ENCODE measurements at regions not wholly inside any gene's neighbourhood (a gene's known extent, or its start where the extent isn't known, plus 50 kb on each side); places are given as distances from the start of the nearest gene placed in this dataset.

DNA sequence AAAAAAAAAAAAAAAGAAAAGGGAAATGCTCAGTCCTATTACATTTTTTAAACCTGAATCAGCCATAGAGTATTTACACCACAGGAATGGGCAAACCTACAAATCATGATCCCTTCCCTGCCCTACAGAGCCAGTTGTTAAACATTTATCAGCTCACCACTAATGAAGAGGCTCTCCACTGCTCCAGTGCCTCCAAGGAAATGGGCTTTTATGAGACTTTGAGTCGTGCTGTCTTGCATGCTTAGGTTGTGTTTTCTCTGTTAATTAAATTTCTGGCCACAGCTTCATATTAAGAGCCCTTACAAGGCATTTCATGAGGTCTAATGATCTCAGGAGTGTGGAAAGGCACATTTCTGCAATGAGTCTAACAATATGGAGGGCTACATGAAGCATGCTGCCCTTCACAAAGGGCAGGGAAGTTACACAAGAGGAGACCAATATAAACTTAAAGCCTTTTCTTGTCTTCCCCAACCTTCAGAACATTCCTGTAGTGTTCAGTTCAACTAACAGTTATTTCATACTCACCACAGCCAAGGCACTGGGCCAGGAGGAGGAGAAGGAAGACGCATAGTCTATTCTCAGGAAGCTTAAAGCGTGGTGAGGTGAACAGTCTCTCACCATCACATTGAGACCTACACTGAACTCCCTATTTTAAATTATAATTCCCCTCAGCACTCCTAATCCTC, 140.1 kb upstream of the ABCA1 start:
- ChIA-PET CTCF (ENCODE audit: unreplicated experiment) (no interaction called here), POLR2A (interaction anchor here (0.7 to 0.8 kb wide), 3 partner anchors 9 to 404 kb away, joined by 3 to 4 read pairs (median 3); no protein-coding TSS in a partner anchor)
- no peak overlapping the region for H3K27ac ChIP-seq (ENCODE audit: low read depth, low read length, poor library complexity, severe bottlenecking)
- no peak for DNase-seq (ENCODE audit: low spot score)
- no peaks in the 10 kb centered on the region for H4K20me1 ChIP-seq (ENCODE audit: insufficient read depth, low read length)
- no peaks in the 10 kb centered on the region for H3K9me3 ChIP-seq (ENCODE audit: low read length)
- intact Hi-C loops (cut with micrococcal nuclease; ENCODE audit: unreplicated experiment): no loop called here
- peaks cover 15% of the 10 kb centered on the region for H3K4me1 ChIP-seq (ENCODE audit: insufficient read depth, low read length, poor library complexity, severe bottlenecking)
- no peak overlapping the region for H3K4me2 ChIP-seq (ENCODE audit: low read length)
- BruUV-seq (replicated peaks): no TSS peak
- no peak overlapping the region for H2AFZ ChIP-seq (ENCODE audit: low read length)
- H3K36me3 ChIP-seq (ENCODE audit: insufficient read depth, low read length): no peaks in the 10 kb centered on the region
- H3K4me3 ChIP-seq (ENCODE audit: low read depth, low read length, poor library complexity, severe bottlenecking): no peak overlapping the region
- no peaks in the 10 kb centered on the region for H3K79me2 ChIP-seq (ENCODE audit: insufficient read depth, low read depth, low read length)
- TF ChIP-seq CTCF (conservative IDR thresholded peaks at IDR 0.05; ENCODE audit: low read length) (no peak), EZH2phosphoT487 (IDR thresholded peaks at IDR 0.05; ENCODE audit: borderline replicate concordance, low read depth, low read length) (no peak)
- H3K9me2 ChIP-seq (ENCODE audit: insufficient read depth, low read length): no peaks in the 10 kb centered on the region

GRCh38 chr9:105069285-105069684, 141.3 kb upstream of the ABCA1 start:
- Histone ChIP-seq H2AFZ (ENCODE audit: low read length) (no peak overlapping the region), H3K9me2 (ENCODE audit: insufficient read depth, low read length) (no peaks in the 10 kb centered on the region), H3K4me1 (ENCODE audit: insufficient read depth, low read length, poor library complexity, severe bottlenecking) (peaks cover 7% of the 10 kb centered on the region), H3K79me2 (ENCODE audit: insufficient read depth, low read depth, low read length) (no peaks in the 10 kb centered on the region), H3K4me3 (ENCODE audit: low read depth, low read length, poor library complexity, severe bottlenecking) (no peak overlapping the region), H4K20me1 (ENCODE audit: insufficient read depth, low read length) (no peaks in the 10 kb centered on the region), H3K27ac (ENCODE audit: low read depth, low read length, poor library complexity, severe bottlenecking) (no peak overlapping the region), H3K4me2 (ENCODE audit: low read length) (no peak overlapping the region), H3K9me3 (ENCODE audit: low read length) (no peaks in the 10 kb centered on the region), H3K36me3 (ENCODE audit: insufficient read depth, low read length) (no peaks in the 10 kb centered on the region)
- DNase-seq (ENCODE audit: low spot score): no peak
- BruUV-seq (replicated peaks): no TSS peak
- TF ChIP-seq CTCF (conservative IDR thresholded peaks at IDR 0.05; ENCODE audit: low read length): no peak
- no peak for TF ChIP-seq EZH2phosphoT487 (IDR thresholded peaks at IDR 0.05; ENCODE audit: borderline replicate concordance, low read depth, low read length)
- ChIA-PET POLR2A (no interaction called here), CTCF (ENCODE audit: unreplicated experiment) (no interaction called here)
- intact Hi-C loops (cut with micrococcal nuclease; ENCODE audit: unreplicated experiment): no loop called here

GRCh38 chr9:105069696-105070095, 141.7 kb upstream of the ABCA1 start:
- ChIA-PET POLR2A (no interaction called here), CTCF (ENCODE audit: unreplicated experiment) (no interaction called here)
- H3K4me1 ChIP-seq (ENCODE audit: insufficient read depth, low read length, poor library complexity, severe bottlenecking): peaks cover 3% of the 10 kb centered on the region
- H3K36me3 ChIP-seq (ENCODE audit: insufficient read depth, low read length): no peaks in the 10 kb centered on the region
- BruUV-seq (replicated peaks): no TSS peak
- H3K9me2 ChIP-seq (ENCODE audit: insufficient read depth, low read length): no peaks in the 10 kb centered on the region
- intact Hi-C loops (cut with micrococcal nuclease; ENCODE audit: unreplicated experiment): no loop called here
- no peak for TF ChIP-seq CTCF (conservative IDR thresholded peaks at IDR 0.05; ENCODE audit: low read length)
- DNase-seq (ENCODE audit: low spot score): no peak
- no peak overlapping the region for H3K4me2 ChIP-seq (ENCODE audit: low read length)
- no peaks in the 10 kb centered on the region for H3K9me3 ChIP-seq (ENCODE audit: low read length)
- no peaks in the 10 kb centered on the region for H3K79me2 ChIP-seq (ENCODE audit: insufficient read depth, low read depth, low read length)
- H4K20me1 ChIP-seq (ENCODE audit: insufficient read depth, low read length): no peaks in the 10 kb centered on the region
- no peak overlapping the region for H3K27ac ChIP-seq (ENCODE audit: low read depth, low read length, poor library complexity, severe bottlenecking)
- H2AFZ ChIP-seq (ENCODE audit: low read length): no peak overlapping the region
- H3K4me3 ChIP-seq (ENCODE audit: low read depth, low read length, poor library complexity, severe bottlenecking): no peak overlapping the region

Data from OCI-LY7 (cell line).